HCT116 (cell line): ENCODE measurements at regions not wholly inside any gene's neighbourhood (a gene's known extent, or its start where the extent isn't known, plus 50 kb on each side); places are given as distances from the start of the nearest gene placed in this dataset.

ENCODE experiments used
- ATAC-seq: fragments of 200-7000 bp; cut with Tn5 transposase; 2 replicates; pipeline ENCODE4 v1.9.1; 2020; ENCODE audit warnings: mild to moderate bottlenecking, moderate library complexity
- BruUV-seq: library from RNA; stranded (reverse); fragments of 400-500 nt; replicated peaks from 2 replicates; lab custom pipeline; 2021; lab: Mats Ljungman, UMichigan
- CTCF ChIA-PET: fragments of 300-600 bp; sonication (Branson Sonifier 250); formaldehyde crosslinking; loops from one replicate; lab custom pipeline; 2021; ENCODE audit warnings: antibody characterized with exemption; lab: Charles Lee
- POLR2A ChIA-PET: fragments of 300-600, 350-600 bp; sonication (Branson Sonifier 250); formaldehyde crosslinking; loops from one replicate; lab custom pipeline; 2021; ENCODE audit warnings: antibody characterized with exemption; lab: Charles Lee
- RAD21 ChIA-PET, 2 experiments: fragments of 300-600 bp; sonication (Branson Sonifier 250); formaldehyde crosslinking; loops; one replicate each; lab custom pipeline; 2023; ENCODE audit warnings: low total read pairs in 2 of 2; ENCODE audit not compliant: uncharacterized antibody in 2 of 2, unreplicated experiment in 2 of 2, low non-redundant PET in 1 of 2; lab: Charles Lee
- DNase-seq: peaks from one replicate; pipeline ENCODE4 v3.0.0-alpha.2; 2010; ENCODE audit warnings: low read depth, low spot score
- H2AFZ ChIP-seq: fragments of 200-600 bp; shearing (Covaris generic), sonication (generic); 2 replicates; pipeline ENCODE4 v1.6.1; 2017; ENCODE audit warnings: low read depth, mixed run types, mixed read lengths, antibody characterized with exemption, low read length; ENCODE audit not compliant: poor library complexity, severe bottlenecking
- H3K27ac ChIP-seq: 2 replicates; pipeline ENCODE4 v1.5.1; 2012; ENCODE audit warnings: low read depth, low read length
- H3K27me3 ChIP-seq: fragments of 200-600 bp; sonication (generic); 2 replicates; pipeline ENCODE4 v1.6.1; 2016; ENCODE audit warnings: mixed run types, low read length, mixed read lengths; ENCODE audit not compliant: insufficient read depth
- H3K36me3 ChIP-seq, 2 experiments: fragments of 200-500 bp in 1 of 2; fragments of 200-600 bp in 1 of 2; sonication (Bioruptor generic) in 1 of 2; sonication (generic) in 1 of 2; 2 replicates each; pipeline versions ENCODE4 v1.5.1 to v1.6.1; 2014 to 2016; ENCODE audit warnings: low read length in 2 of 2, inconsistent platforms in 1 of 2, mixed read lengths in 1 of 2, mixed run types in 1 of 2; ENCODE audit not compliant: insufficient read depth in 2 of 2, control insufficient read depth in 1 of 2
- H3K4me1 ChIP-seq, 2 experiments: fragments of 200-600 bp in 1 of 2; sonication (generic) in 1 of 2; 2 replicates each; pipeline versions ENCODE4 v1.5.1 to v1.6.1; 2012 to 2017; ENCODE audit warnings: low read length in 2 of 2, inconsistent platforms in 1 of 2, mild to moderate bottlenecking in 1 of 2, mixed read lengths in 1 of 2, mixed run types in 1 of 2, moderate library complexity in 1 of 2; ENCODE audit not compliant: insufficient read depth in 2 of 2, control insufficient read depth in 1 of 2
- H3K4me2 ChIP-seq: fragments of 200-600 bp; sonication (generic); 2 replicates; pipeline ENCODE4 v1.6.1; 2017; ENCODE audit warnings: mixed run types, low read length, mixed read lengths
- H3K4me3 ChIP-seq, 2 experiments: fragments of 200-600 bp in 1 of 2; sonication (generic) in 1 of 2; replicated peaks in 1 of 2; 2 replicates each; pipeline ENCODE4 v1.5.1; 2011 to 2016; ENCODE audit warnings: low read length in 2 of 2, control low read depth in 1 of 2, low read depth in 1 of 2, mild to moderate bottlenecking in 1 of 2, mixed read lengths in 1 of 2, mixed run types in 1 of 2
- H3K79me2 ChIP-seq: fragments of 200-600 bp; sonication (generic); 2 replicates; pipeline ENCODE4 v1.6.1; 2017; ENCODE audit warnings: mild to moderate bottlenecking, mixed run types, low read length, moderate library complexity, mixed read lengths; ENCODE audit not compliant: insufficient read depth
- H3K9ac ChIP-seq: fragments of 200-600 bp; sonication (generic); 2 replicates; pipeline ENCODE4 v1.6.1; 2016; ENCODE audit warnings: low read length, mixed read lengths
- H3K9me2 ChIP-seq: fragments of 200-600 bp; sonication (generic), shearing (Covaris generic); 2 replicates; pipeline ENCODE4 v1.6.1; 2017; ENCODE audit warnings: mixed run types, mild to moderate bottlenecking, moderate library complexity; ENCODE audit not compliant: insufficient read depth
- H3K9me3 ChIP-seq, 2 experiments: fragments of 200-500 bp in 1 of 2; fragments of 200-600 bp in 1 of 2; sonication (Bioruptor generic) in 1 of 2; sonication (generic) in 1 of 2; 2 replicates each; pipeline ENCODE4 v1.6.1; 2014 to 2017; ENCODE audit warnings: low read length in 2 of 2, mixed read lengths in 2 of 2, inconsistent platforms in 1 of 2, low read depth in 1 of 2, mild to moderate bottlenecking in 1 of 2, mixed run types in 1 of 2, moderate library complexity in 1 of 2; ENCODE audit not compliant: control insufficient read depth in 1 of 2, insufficient read depth in 1 of 2
- H4K20me1 ChIP-seq: fragments of 200-600 bp; sonication (generic), shearing (Covaris generic); 2 replicates; pipeline ENCODE4 v1.6.1; 2017; ENCODE audit warnings: mixed run types, mild to moderate bottlenecking, moderate library complexity; ENCODE audit not compliant: insufficient read depth
- CBX3 ChIP-seq: IDR thresholded peaks from 2 replicates; pipeline ENCODE4 v1.6.1; 2012; ENCODE audit warnings: low read depth
- CEBPB ChIP-seq: IDR thresholded peaks from 2 replicates; pipeline ENCODE4 v1.6.1; 2012; ENCODE audit warnings: low read depth
- EGR1 ChIP-seq: IDR thresholded peaks from 2 replicates; pipeline ENCODE4 v1.6.1; 2012; ENCODE audit warnings: low read depth
- ELF1 ChIP-seq: IDR thresholded peaks from 2 replicates; pipeline ENCODE4 v1.6.1; 2012; ENCODE audit warnings: low read depth, borderline replicate concordance
- EZH2 ChIP-seq: fragments of 200-600 bp; sonication (generic); IDR thresholded peaks from 2 replicates; pipeline ENCODE4 v1.6.1; 2017; ENCODE audit warnings: antibody characterized with exemption, mixed run types
- EZH2phosphoT487 ChIP-seq: fragments of 200-600 bp; IDR thresholded peaks from 2 replicates; pipeline ENCODE4 v1.6.1; 2018; ENCODE audit warnings: antibody characterized with exemption, borderline replicate concordance
- FOSL1 ChIP-seq: IDR thresholded peaks from 2 replicates; pipeline ENCODE4 v1.6.1; 2012; ENCODE audit warnings: low read depth
- JUND ChIP-seq: IDR thresholded peaks from 2 replicates; pipeline ENCODE4 v1.6.1; 2012
- POLR2A ChIP-seq: IDR thresholded peaks from 2 replicates; pipeline ENCODE4 v1.7.0; 2011; ENCODE audit warnings: borderline replicate concordance; ENCODE audit not compliant: insufficient read depth, insufficient read length; ENCODE audit errors: extremely low read depth
- POLR2AphosphoS5 ChIP-seq: IDR thresholded peaks from 2 replicates; pipeline ENCODE4 v1.6.1; 2011; ENCODE audit warnings: mild to moderate bottlenecking, low read depth, low read length, moderate library complexity
- RAD21 ChIP-seq: IDR thresholded peaks from 2 replicates; pipeline ENCODE4 v1.6.1; 2012; ENCODE audit warnings: low read depth, mild to moderate bottlenecking
- SP1 ChIP-seq: IDR thresholded peaks from 2 replicates; pipeline ENCODE4 v1.6.1; 2012; ENCODE audit warnings: low read depth
- TCF7L2 ChIP-seq: IDR thresholded peaks from 2 replicates; pipeline ENCODE4 v1.7.0; 2011; ENCODE audit warnings: borderline replicate concordance, inconsistent platforms; ENCODE audit not compliant: insufficient read depth, insufficient read length; ENCODE audit errors: extremely low read depth
- YY1 ChIP-seq: IDR thresholded peaks from 2 replicates; pipeline ENCODE4 v1.6.1; 2011; ENCODE audit warnings: low read length, low read depth, moderate library complexity, mild to moderate bottlenecking; ENCODE audit not compliant: insufficient replicate concordance; ENCODE audit errors: extremely low read depth
- ZFX ChIP-seq: fragments of 450-650 bp; IDR thresholded peaks from 2 replicates; pipeline ENCODE4 v1.6.1; 2017
- ZNF274 ChIP-seq: fragments of 200-500 bp; sonication (Bioruptor generic); IDR thresholded peaks from 2 replicates; pipeline ENCODE4 v1.6.1; 2014; ENCODE audit warnings: mild to moderate bottlenecking, low read depth, low read length, inconsistent platforms
- intact Hi-C: fragments of 100-400 bp; cut with micrococcal nuclease; formaldehyde crosslinking; loops from 2 replicates; pipeline ENCODE4 v1.10.0; 2022
- TF ChIP-seq, protein P1 (sequence below): IDR thresholded peaks from 2 replicates; pipeline ENCODE4 v1.6.1; 2012
- TF ChIP-seq, protein P2 (sequence below): IDR thresholded peaks from 2 replicates; pipeline ENCODE4 v1.6.1; 2012; ENCODE audit warnings: low read depth
- TF ChIP-seq, protein P3 (sequence below), 3 experiments: fragments of 200-600 bp in 1 of 3; sonication (generic) in 1 of 3; IDR thresholded peaks in 2 of 3; conservative IDR thresholded peaks in 1 of 3; 2 replicates each; pipeline ENCODE4 v1.5.1; 2012 to 2017; ENCODE audit warnings: low read depth in 2 of 3, low read length in 2 of 3, antibody characterized with exemption in 1 of 3, borderline replicate concordance in 1 of 3, control low read depth in 1 of 3, mild to moderate bottlenecking in 1 of 3, mixed read lengths in 1 of 3, mixed run types in 1 of 3, moderate library complexity in 1 of 3; ENCODE audit not compliant: insufficient read depth in 1 of 3
- TF ChIP-seq, protein P4 (sequence below): IDR thresholded peaks from 2 replicates; pipeline ENCODE4 v1.6.1; 2011; ENCODE audit warnings: mild to moderate bottlenecking, low read length, moderate library complexity; ENCODE audit not compliant: insufficient replicate concordance; ENCODE audit errors: extremely low read depth

DNA sequence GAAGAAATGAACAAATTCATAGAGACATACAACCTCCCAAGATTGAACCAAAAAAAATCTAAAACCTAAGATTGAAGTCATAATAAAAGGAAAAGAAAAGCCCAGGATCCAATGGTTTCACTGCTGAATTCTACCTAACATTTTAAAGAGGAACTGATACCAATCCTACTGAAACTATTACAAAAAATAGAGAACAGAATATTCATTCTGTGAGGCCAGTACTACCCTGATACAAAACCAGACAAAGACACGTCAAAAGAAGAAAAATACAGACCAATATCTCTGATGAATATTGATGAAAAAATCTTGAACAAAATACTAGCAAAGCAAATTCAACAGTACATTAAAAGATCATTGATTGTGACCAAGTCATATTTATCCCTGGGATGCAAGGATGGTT lies 128.5 kb upstream of the STEAP1 start:
- Histone ChIP-seq H3K27ac (no peak overlapping the region), H2AFZ (no peak overlapping the region), H3K4me1 (no peaks in the 10 kb centered on the region), H3K36me3 (no peaks in the 10 kb centered on the region), H3K79me2 (no peaks in the 10 kb centered on the region), H3K4me3 (no peak overlapping the region), H3K27me3 (no peaks in the 10 kb centered on the region), H3K4me2 (no peak overlapping the region), H3K9ac (no peak overlapping the region), H3K9me3 (no peaks in the 10 kb centered on the region), H3K9me2 (no peaks in the 10 kb centered on the region), H4K20me1 (no peaks in the 10 kb centered on the region)
- TF ChIP-seq CBX3 (no peak), TCF7L2 (no peak), CEBPB (no peak), EGR1 (no peak), POLR2AphosphoS5 (no peak), FOSL1 (no peak), YY1 (no peak), ELF1 (no peak), SP1 (no peak), ZFX (no peak), JUND (no peak), POLR2A (no peak), RAD21 (no peak), EZH2phosphoT487 (no peak), EZH2 (no peak), ZNF274 (no peak)
- TF ChIP-seq, protein P1, sequence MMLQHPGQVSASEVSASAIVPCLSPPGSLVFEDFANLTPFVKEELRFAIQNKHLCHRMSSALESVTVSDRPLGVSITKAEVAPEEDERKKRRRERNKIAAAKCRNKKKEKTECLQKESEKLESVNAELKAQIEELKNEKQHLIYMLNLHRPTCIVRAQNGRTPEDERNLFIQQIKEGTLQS, result no peak
- TF ChIP-seq, protein P2, sequence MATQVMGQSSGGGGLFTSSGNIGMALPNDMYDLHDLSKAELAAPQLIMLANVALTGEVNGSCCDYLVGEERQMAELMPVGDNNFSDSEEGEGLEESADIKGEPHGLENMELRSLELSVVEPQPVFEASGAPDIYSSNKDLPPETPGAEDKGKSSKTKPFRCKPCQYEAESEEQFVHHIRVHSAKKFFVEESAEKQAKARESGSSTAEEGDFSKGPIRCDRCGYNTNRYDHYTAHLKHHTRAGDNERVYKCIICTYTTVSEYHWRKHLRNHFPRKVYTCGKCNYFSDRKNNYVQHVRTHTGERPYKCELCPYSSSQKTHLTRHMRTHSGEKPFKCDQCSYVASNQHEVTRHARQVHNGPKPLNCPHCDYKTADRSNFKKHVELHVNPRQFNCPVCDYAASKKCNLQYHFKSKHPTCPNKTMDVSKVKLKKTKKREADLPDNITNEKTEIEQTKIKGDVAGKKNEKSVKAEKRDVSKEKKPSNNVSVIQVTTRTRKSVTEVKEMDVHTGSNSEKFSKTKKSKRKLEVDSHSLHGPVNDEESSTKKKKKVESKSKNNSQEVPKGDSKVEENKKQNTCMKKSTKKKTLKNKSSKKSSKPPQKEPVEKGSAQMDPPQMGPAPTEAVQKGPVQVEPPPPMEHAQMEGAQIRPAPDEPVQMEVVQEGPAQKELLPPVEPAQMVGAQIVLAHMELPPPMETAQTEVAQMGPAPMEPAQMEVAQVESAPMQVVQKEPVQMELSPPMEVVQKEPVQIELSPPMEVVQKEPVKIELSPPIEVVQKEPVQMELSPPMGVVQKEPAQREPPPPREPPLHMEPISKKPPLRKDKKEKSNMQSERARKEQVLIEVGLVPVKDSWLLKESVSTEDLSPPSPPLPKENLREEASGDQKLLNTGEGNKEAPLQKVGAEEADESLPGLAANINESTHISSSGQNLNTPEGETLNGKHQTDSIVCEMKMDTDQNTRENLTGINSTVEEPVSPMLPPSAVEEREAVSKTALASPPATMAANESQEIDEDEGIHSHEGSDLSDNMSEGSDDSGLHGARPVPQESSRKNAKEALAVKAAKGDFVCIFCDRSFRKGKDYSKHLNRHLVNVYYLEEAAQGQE, result no peak
- TF ChIP-seq, protein P3, sequence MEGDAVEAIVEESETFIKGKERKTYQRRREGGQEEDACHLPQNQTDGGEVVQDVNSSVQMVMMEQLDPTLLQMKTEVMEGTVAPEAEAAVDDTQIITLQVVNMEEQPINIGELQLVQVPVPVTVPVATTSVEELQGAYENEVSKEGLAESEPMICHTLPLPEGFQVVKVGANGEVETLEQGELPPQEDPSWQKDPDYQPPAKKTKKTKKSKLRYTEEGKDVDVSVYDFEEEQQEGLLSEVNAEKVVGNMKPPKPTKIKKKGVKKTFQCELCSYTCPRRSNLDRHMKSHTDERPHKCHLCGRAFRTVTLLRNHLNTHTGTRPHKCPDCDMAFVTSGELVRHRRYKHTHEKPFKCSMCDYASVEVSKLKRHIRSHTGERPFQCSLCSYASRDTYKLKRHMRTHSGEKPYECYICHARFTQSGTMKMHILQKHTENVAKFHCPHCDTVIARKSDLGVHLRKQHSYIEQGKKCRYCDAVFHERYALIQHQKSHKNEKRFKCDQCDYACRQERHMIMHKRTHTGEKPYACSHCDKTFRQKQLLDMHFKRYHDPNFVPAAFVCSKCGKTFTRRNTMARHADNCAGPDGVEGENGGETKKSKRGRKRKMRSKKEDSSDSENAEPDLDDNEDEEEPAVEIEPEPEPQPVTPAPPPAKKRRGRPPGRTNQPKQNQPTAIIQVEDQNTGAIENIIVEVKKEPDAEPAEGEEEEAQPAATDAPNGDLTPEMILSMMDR (IDR thresholded peaks at IDR 0.05 in 2 of 3, conservative IDR thresholded peaks at IDR 0.05 in 1 of 3; ENCODE audit: borderline replicate concordance in 1 of 3, insufficient read depth in 1 of 3, low read depth in 2 of 3, low read length in 2 of 3), result no peak
- TF ChIP-seq, protein P4, sequence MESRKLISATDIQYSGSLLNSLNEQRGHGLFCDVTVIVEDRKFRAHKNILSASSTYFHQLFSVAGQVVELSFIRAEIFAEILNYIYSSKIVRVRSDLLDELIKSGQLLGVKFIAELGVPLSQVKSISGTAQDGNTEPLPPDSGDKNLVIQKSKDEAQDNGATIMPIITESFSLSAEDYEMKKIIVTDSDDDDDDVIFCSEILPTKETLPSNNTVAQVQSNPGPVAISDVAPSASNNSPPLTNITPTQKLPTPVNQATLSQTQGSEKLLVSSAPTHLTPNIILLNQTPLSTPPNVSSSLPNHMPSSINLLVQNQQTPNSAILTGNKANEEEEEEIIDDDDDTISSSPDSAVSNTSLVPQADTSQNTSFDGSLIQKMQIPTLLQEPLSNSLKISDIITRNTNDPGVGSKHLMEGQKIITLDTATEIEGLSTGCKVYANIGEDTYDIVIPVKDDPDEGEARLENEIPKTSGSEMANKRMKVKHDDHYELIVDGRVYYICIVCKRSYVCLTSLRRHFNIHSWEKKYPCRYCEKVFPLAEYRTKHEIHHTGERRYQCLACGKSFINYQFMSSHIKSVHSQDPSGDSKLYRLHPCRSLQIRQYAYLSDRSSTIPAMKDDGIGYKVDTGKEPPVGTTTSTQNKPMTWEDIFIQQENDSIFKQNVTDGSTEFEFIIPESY, result no peak
- RAD21 ChIA-PET, result no interaction called here
- DNase-seq (no peak), ATAC-seq (no peak)
- POLR2A ChIA-PET, result no interaction called here
- BruUV-seq, result no TSS peak
- intact Hi-C loops, result no loop called here
- CTCF ChIA-PET, result no interaction called here
